ENCODE measurements at regions not wholly inside any gene's neighbourhood (a gene's known extent, or its start where the extent isn't known, plus 50 kb on each side); places are given as distances from the start of the nearest gene placed in this dataset.

- no peak overlapping the region for H3K4me3 ChIP-seq (ENCODE audit: low read depth, low read length)
Measured at GRCh38 chr2:144324446-144325045, 195.4 kb downstream of the ZEB2 start.

DNA sequence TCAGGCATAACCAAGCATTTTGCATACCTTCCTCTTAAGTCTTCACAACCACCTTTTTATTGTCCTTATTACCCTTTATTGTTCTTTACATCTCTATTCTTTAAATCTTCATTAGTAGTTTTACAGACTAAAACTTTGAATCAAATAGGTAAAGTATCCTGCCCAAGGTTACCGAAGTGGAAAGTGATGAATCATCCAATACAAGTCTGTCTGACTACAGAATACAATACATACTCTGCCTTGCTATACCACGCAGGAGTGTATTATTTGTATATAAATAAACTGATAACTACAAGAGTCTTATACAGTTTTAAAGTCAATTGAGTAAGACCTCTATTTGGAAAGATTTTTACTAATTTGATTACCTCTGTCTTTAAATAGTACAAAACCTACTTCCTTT, 196.0 kb downstream of the ZEB2 start:
- Histone ChIP-seq H3K4me1 (ENCODE audit: control insufficient read depth, insufficient read depth, low read length) (no peaks in the 10 kb centered on the region), H3K27ac (ENCODE audit: extremely low read depth, low read depth, low read length) (no peak overlapping the region), H3K9me3 (ENCODE audit: control insufficient read depth, insufficient read depth, low read depth, low read length) (no peaks in the 10 kb centered on the region), H3K36me3 (ENCODE audit: control insufficient read depth in 2 of 2, insufficient read depth in 1 of 2, low read length in 2 of 2) (no peaks in the 10 kb centered on the region), H3K4me3 (ENCODE audit: low read depth, low read length) (no peak overlapping the region)
- CTCF ChIA-PET = no interaction called here
- POLR2A ChIA-PET = interaction anchor here (0.7 kb wide), 1 partner anchor 103 kb away, joined by 3 read pairs; no protein-coding TSS in a partner anchor
- TF ChIP-seq ZNF747 (tag by site-specific recombination; IDR thresholded peaks at IDR 0.05) (no peak), ZNF624 (tag by site-specific recombination; IDR thresholded peaks at IDR 0.05) (no peak), ZNF366 (tag by site-specific recombination; conservative IDR thresholded peaks at IDR 0.05) (no peak), ZNF37A (tag by site-specific recombination; IDR thresholded peaks at IDR 0.05) (no peak), ZNF768 (tag by site-specific recombination; IDR thresholded peaks at IDR 0.05) (no peak), ZNF692 (tag by site-specific recombination; IDR thresholded peaks at IDR 0.05) (no peak), EGR2 (tag by site-specific recombination; IDR thresholded peaks at IDR 0.05; ENCODE audit: low read depth) (no peak), ZNF629 (tag by site-specific recombination; IDR thresholded peaks at IDR 0.05) (no peak), SP2 (tag by site-specific recombination; IDR thresholded peaks at IDR 0.05) (no peak), MZF1 (tag by site-specific recombination; IDR thresholded peaks at IDR 0.05; ENCODE audit: borderline replicate concordance) (no peak), ZNF830 (tag by site-specific recombination; IDR thresholded peaks at IDR 0.05; ENCODE audit: low read depth) (no peak), SCRT2 (tag by site-specific recombination; IDR thresholded peaks at IDR 0.05) (no peak), BCL11A (tag by site-specific recombination; IDR thresholded peaks at IDR 0.05; ENCODE audit: low read depth) (no peak), FEZF1 (tag by site-specific recombination; IDR thresholded peaks at IDR 0.05) (no peak)
- TF ChIP-seq, protein P1, sequence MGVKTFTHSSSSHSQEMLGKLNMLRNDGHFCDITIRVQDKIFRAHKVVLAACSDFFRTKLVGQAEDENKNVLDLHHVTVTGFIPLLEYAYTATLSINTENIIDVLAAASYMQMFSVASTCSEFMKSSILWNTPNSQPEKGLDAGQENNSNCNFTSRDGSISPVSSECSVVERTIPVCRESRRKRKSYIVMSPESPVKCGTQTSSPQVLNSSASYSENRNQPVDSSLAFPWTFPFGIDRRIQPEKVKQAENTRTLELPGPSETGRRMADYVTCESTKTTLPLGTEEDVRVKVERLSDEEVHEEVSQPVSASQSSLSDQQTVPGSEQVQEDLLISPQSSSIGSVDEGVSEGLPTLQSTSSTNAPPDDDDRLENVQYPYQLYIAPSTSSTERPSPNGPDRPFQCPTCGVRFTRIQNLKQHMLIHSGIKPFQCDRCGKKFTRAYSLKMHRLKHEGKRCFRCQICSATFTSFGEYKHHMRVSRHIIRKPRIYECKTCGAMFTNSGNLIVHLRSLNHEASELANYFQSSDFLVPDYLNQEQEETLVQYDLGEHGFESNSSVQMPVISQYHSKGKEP (tag by site-specific recombination; IDR thresholded peaks at IDR 0.05) = no peak

More at GRCh38 chr2:144324446-144325045, 195.4 kb downstream of the ZEB2 start:
- Histone ChIP-seq H3K4me1 (ENCODE audit: control insufficient read depth, insufficient read depth, low read length) (no peaks in the 10 kb centered on the region), H3K36me3 (ENCODE audit: control insufficient read depth in 2 of 2, insufficient read depth in 1 of 2, low read length in 2 of 2) (no peaks in the 10 kb centered on the region), H3K9me3 (ENCODE audit: control insufficient read depth, insufficient read depth, low read depth, low read length) (no peaks in the 10 kb centered on the region), H3K27ac (ENCODE audit: extremely low read depth, low read depth, low read length) (no peak overlapping the region)
- POLR2A ChIA-PET = interaction anchor here (0.7 kb wide), 1 partner anchor 102 kb away, joined by 3 read pairs; no protein-coding TSS in a partner anchor
- CTCF ChIA-PET = interaction anchor here (0.6 to 0.7 kb wide), 3 partner anchors 269 to 1321 kb away, joined by 3 to 8 read pairs (median 4); no protein-coding TSS in a partner anchor
- TF ChIP-seq, protein P2, sequence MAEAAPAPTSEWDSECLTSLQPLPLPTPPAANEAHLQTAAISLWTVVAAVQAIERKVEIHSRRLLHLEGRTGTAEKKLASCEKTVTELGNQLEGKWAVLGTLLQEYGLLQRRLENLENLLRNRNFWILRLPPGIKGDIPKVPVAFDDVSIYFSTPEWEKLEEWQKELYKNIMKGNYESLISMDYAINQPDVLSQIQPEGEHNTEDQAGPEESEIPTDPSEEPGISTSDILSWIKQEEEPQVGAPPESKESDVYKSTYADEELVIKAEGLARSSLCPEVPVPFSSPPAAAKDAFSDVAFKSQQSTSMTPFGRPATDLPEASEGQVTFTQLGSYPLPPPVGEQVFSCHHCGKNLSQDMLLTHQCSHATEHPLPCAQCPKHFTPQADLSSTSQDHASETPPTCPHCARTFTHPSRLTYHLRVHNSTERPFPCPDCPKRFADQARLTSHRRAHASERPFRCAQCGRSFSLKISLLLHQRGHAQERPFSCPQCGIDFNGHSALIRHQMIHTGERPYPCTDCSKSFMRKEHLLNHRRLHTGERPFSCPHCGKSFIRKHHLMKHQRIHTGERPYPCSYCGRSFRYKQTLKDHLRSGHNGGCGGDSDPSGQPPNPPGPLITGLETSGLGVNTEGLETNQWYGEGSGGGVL (tag by site-specific recombination; IDR thresholded peaks at IDR 0.05) = no peak
- no peak for TF ChIP-seq ZNF341 (tag by site-specific recombination; IDR thresholded peaks at IDR 0.05; ENCODE audit: low read depth)
- no peak for TF ChIP-seq ZNF777 (tag by site-specific recombination; IDR thresholded peaks at IDR 0.05; ENCODE audit: borderline replicate concordance)
- TF ChIP-seq ZNF792 (tag by site-specific recombination; IDR thresholded peaks at IDR 0.05) = no peak
- no peak for TF ChIP-seq ZNF391 (tag by site-specific recombination; IDR thresholded peaks at IDR 0.05; ENCODE audit: borderline replicate concordance, low read depth)
- TF ChIP-seq, protein P3, sequence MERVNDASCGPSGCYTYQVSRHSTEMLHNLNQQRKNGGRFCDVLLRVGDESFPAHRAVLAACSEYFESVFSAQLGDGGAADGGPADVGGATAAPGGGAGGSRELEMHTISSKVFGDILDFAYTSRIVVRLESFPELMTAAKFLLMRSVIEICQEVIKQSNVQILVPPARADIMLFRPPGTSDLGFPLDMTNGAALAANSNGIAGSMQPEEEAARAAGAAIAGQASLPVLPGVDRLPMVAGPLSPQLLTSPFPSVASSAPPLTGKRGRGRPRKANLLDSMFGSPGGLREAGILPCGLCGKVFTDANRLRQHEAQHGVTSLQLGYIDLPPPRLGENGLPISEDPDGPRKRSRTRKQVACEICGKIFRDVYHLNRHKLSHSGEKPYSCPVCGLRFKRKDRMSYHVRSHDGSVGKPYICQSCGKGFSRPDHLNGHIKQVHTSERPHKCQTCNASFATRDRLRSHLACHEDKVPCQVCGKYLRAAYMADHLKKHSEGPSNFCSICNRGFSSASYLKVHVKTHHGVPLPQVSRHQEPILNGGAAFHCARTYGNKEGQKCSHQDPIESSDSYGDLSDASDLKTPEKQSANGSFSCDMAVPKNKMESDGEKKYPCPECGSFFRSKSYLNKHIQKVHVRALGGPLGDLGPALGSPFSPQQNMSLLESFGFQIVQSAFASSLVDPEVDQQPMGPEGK (tag by site-specific recombination; IDR thresholded peaks at IDR 0.05) = no peak
- TF ChIP-seq CTCF (tag by site-specific recombination; IDR thresholded peaks at IDR 0.05) = no peak
- TF ChIP-seq BCL11A (tag by site-specific recombination; IDR thresholded peaks at IDR 0.05; ENCODE audit: low read depth) = no peak
- TF ChIP-seq IKZF3 (tag by site-specific recombination; IDR thresholded peaks at IDR 0.05) = no peak
- no peak for TF ChIP-seq ZNF223 (tag by site-specific recombination; IDR thresholded peaks at IDR 0.05)
- no peak for TF ChIP-seq ZNF776 (tag by site-specific recombination; IDR thresholded peaks at IDR 0.05; ENCODE audit: borderline replicate concordance)
- no peak for TF ChIP-seq GLIS2 (tag by site-specific recombination; IDR thresholded peaks at IDR 0.05)
- no peak for TF ChIP-seq ZNF16 (tag by site-specific recombination; IDR thresholded peaks at IDR 0.05; ENCODE audit: low read depth)
- no peak for TF ChIP-seq ZNF621 (tag by site-specific recombination; IDR thresholded peaks at IDR 0.05)
